NCI-H2171 treated with DMSO at 0.1 percent for 48 hours (cell line): ENCODE measurements at regions not wholly inside any gene's neighbourhood (a gene's known extent, or its start where the extent isn't known, plus 50 kb on each side); places are given as distances from the start of the nearest gene placed in this dataset.
A peak's percentile ranks its signal among the peaks of the same experiment; 100 is the strongest.
"Not testable (repeated sequence)": the region's sequence is repeated elsewhere in the genome, so short reads cannot be mapped to it uniquely, and the experiment has no call there.

Source experiments
- DNase-seq: peaks from one replicate; lab custom pipeline; 2025; lab: John Stamatoyannopoulos, UW

GRCh38 chr1:66460776-66461175 lies 73.2 kb upstream of the SGIP1 start:
- DNase-seq, result no peak

GRCh38 chr1:66462313-66462712 lies 71.6 kb upstream of the SGIP1 start:
- DNase-seq, result no peak

GRCh38 chr1:66464351-66464750 lies 69.6 kb upstream of the SGIP1 start:
- DNase-seq, result no peak

GRCh38 chr1:66464802-66465201 lies 69.2 kb upstream of the SGIP1 start:
- DNase-seq, result no peak

- DNase-seq, result not testable (repeated sequence)
Observed at GRCh38 chr1:66466695-66467094, 67.3 kb upstream of the SGIP1 start.

GRCh38 chr1:66468722-66469121 lies 65.2 kb upstream of the SGIP1 start:
- no peak for DNase-seq

- DNase-seq, result no peak
Observed at GRCh38 chr1:66475940-66476339, 58.0 kb upstream of the SGIP1 start.

GRCh38 chr1:66476774-66477173 lies 57.2 kb upstream of the SGIP1 start:
- DNase-seq, result no peak

GRCh38 chr1:66478116-66478515 lies 55.8 kb upstream of the SGIP1 start:
- no peak for DNase-seq

- DNase-seq, result peak; percentile 27
Observed at GRCh38 chr1:66480162-66480561, 53.8 kb upstream of the SGIP1 start.

GRCh38 chr1:66481215-66481614 lies 52.7 kb upstream of the SGIP1 start:
- peak; percentile 84 for DNase-seq
